ENCODE measurements at regions not wholly inside any gene's neighbourhood (a gene's known extent, or its start where the extent isn't known, plus 50 kb on each side); places are given as distances from the start of the nearest gene placed in this dataset.

GRCh38 chr18:30766053-30766452 lies 276.5 kb downstream of the DSC3 start:
- TF ChIP-seq POLR2A (IDR thresholded peaks at IDR 0.05; ENCODE audit: low read length) (no peak), GATA1 (IDR thresholded peaks at IDR 0.05; ENCODE audit: low read depth, low read length) (no peak)

Measured in erythroblast (primary cell).